ENCODE measurements at regions not wholly inside any gene's neighbourhood (a gene's known extent, or its start where the extent isn't known, plus 50 kb on each side); places are given as distances from the start of the nearest gene placed in this dataset.

- TF ChIP-seq, protein P1, sequence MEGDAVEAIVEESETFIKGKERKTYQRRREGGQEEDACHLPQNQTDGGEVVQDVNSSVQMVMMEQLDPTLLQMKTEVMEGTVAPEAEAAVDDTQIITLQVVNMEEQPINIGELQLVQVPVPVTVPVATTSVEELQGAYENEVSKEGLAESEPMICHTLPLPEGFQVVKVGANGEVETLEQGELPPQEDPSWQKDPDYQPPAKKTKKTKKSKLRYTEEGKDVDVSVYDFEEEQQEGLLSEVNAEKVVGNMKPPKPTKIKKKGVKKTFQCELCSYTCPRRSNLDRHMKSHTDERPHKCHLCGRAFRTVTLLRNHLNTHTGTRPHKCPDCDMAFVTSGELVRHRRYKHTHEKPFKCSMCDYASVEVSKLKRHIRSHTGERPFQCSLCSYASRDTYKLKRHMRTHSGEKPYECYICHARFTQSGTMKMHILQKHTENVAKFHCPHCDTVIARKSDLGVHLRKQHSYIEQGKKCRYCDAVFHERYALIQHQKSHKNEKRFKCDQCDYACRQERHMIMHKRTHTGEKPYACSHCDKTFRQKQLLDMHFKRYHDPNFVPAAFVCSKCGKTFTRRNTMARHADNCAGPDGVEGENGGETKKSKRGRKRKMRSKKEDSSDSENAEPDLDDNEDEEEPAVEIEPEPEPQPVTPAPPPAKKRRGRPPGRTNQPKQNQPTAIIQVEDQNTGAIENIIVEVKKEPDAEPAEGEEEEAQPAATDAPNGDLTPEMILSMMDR (IDR thresholded peaks at IDR 0.05) = no peak
- TF ChIP-seq POLR2A (IDR thresholded peaks at IDR 0.05) = no peak
Observed at GRCh38 chr2:34112161-34112560, 513.1 kb upstream of the FAM98A start.

All from right lobe of liver (tissue), 4 donors.